Mesenchymal stem cell (in vitro differentiated cells and primary cell): ENCODE measurements at regions not wholly inside any gene's neighbourhood (a gene's known extent, or its start where the extent isn't known, plus 50 kb on each side); places are given as distances from the start of the nearest gene placed in this dataset.

Experiments
- DNase-seq: peaks from one replicate; pipeline ENCODE4 v3.0.0-alpha.2; 2013
- H2AFZ ChIP-seq: one replicate; pipeline ENCODE4 v1.6.1; 2013; ENCODE audit warnings: low read depth, mild to moderate bottlenecking, control low read depth, inconsistent platforms, low read length, moderate library complexity
- H2AK5ac ChIP-seq: 2 replicates; pipeline ENCODE4 v1.6.1; 2013; ENCODE audit warnings: low read length, moderate library complexity, mild to moderate bottlenecking, inconsistent platforms; ENCODE audit not compliant: severe bottlenecking
- H2BK120ac ChIP-seq: one replicate; pipeline ENCODE4 v1.6.1; 2013; ENCODE audit warnings: low read depth, mild to moderate bottlenecking, inconsistent platforms, low read length, moderate library complexity
- H2BK12ac ChIP-seq, 2 experiments: one replicate each; pipeline ENCODE4 v1.6.1; 2013; ENCODE audit warnings: inconsistent platforms in 2 of 2, low read length in 2 of 2, mild to moderate bottlenecking in 2 of 2, moderate library complexity in 2 of 2, control low read depth in 1 of 2
- H2BK15ac ChIP-seq: one replicate; pipeline ENCODE4 v1.6.1; 2013; ENCODE audit warnings: mild to moderate bottlenecking, low read depth, inconsistent platforms; ENCODE audit not compliant: poor library complexity, severe bottlenecking
- H2BK5ac ChIP-seq: 2 replicates; pipeline ENCODE4 v1.6.1; 2013; ENCODE audit warnings: low read depth, mild to moderate bottlenecking, low read length, control low read depth, inconsistent platforms; ENCODE audit not compliant: poor library complexity, severe bottlenecking
- H3K14ac ChIP-seq, 2 experiments: one replicate each; pipeline ENCODE4 v1.6.1; 2013; ENCODE audit warnings: inconsistent platforms in 2 of 2, low read length in 2 of 2, control low read depth in 1 of 2, mild to moderate bottlenecking in 1 of 2, moderate library complexity in 1 of 2
- H3K18ac ChIP-seq, 2 experiments: one replicate each; pipeline ENCODE4 v1.6.1; 2013; ENCODE audit warnings: inconsistent platforms in 2 of 2, low read length in 2 of 2, control low read depth in 1 of 2, low read depth in 1 of 2, mild to moderate bottlenecking in 1 of 2
- H3K23ac ChIP-seq, 2 experiments: one replicate each; pipeline ENCODE4 v1.6.1; 2013; ENCODE audit warnings: inconsistent platforms in 2 of 2, low read length in 2 of 2, mild to moderate bottlenecking in 2 of 2, moderate library complexity in 2 of 2, control low read depth in 1 of 2
- H3K27ac ChIP-seq: 2 replicates; pipeline ENCODE4 v1.5.1; 2013; ENCODE audit warnings: mild to moderate bottlenecking, moderate library complexity, low read length, control low read depth, inconsistent platforms; ENCODE audit not compliant: poor library complexity, severe bottlenecking
- H3K27me3 ChIP-seq, 2 experiments: 2 replicates each; pipeline versions ENCODE4 v1.6.1 to v1.7.0; 2013; ENCODE audit warnings: low read length in 2 of 2, mild to moderate bottlenecking in 2 of 2, moderate library complexity in 2 of 2, control low read depth in 1 of 2, inconsistent platforms in 1 of 2; ENCODE audit not compliant: control insufficient read depth in 1 of 2, insufficient read depth in 1 of 2
- H3K36me3 ChIP-seq, 2 experiments: 2 replicates each; pipeline versions ENCODE4 v1.6.1 to v1.7.0; 2013; ENCODE audit warnings: low read length in 2 of 2, control low read depth in 1 of 2, inconsistent platforms in 1 of 2, low read depth in 1 of 2, mild to moderate bottlenecking in 1 of 2; ENCODE audit not compliant: insufficient read depth in 2 of 2, control insufficient read depth in 1 of 2
- H3K4ac ChIP-seq, 2 experiments: one replicate each; pipeline ENCODE4 v1.6.1; 2013; ENCODE audit warnings: inconsistent platforms in 2 of 2, low read length in 2 of 2, mild to moderate bottlenecking in 2 of 2, moderate library complexity in 2 of 2, control low read depth in 1 of 2, low read depth in 1 of 2
- H3K4me1 ChIP-seq: 2 replicates; pipeline ENCODE4 v1.6.1; 2013; ENCODE audit warnings: low read depth, low read length, control low read depth; ENCODE audit not compliant: control insufficient read depth, insufficient read depth
- H3K4me2 ChIP-seq: 2 replicates; pipeline ENCODE4 v1.6.1; 2013; ENCODE audit warnings: low read length, mild to moderate bottlenecking, inconsistent platforms; ENCODE audit not compliant: poor library complexity, severe bottlenecking
- H3K4me3 ChIP-seq, 2 experiments: 2 replicates each; pipeline versions ENCODE4 v1.5.1 to v1.7.0; 2013; ENCODE audit warnings: low read length in 2 of 2, mild to moderate bottlenecking in 2 of 2, control low read depth in 1 of 2, low read depth in 1 of 2; ENCODE audit not compliant: insufficient read depth in 1 of 2
- H3K79me1 ChIP-seq: replicated peaks from 2 replicates; pipeline ENCODE4 v1.6.1; 2013; ENCODE audit warnings: mild to moderate bottlenecking, control low read depth, low read length, inconsistent platforms; ENCODE audit not compliant: poor library complexity, severe bottlenecking
- H3K9ac ChIP-seq: 2 replicates; pipeline ENCODE4 v1.7.0; 2013; ENCODE audit warnings: mild to moderate bottlenecking, low read length, moderate library complexity
- H3K9me3 ChIP-seq: 2 replicates; pipeline ENCODE4 v1.7.0; 2013; ENCODE audit warnings: mild to moderate bottlenecking, low read length; ENCODE audit not compliant: control insufficient read depth
- H4K8ac ChIP-seq: one replicate; pipeline ENCODE4 v1.6.1; 2013; ENCODE audit warnings: inconsistent platforms, mild to moderate bottlenecking, low read length, moderate library complexity
- H4K91ac ChIP-seq: one replicate; pipeline ENCODE4 v1.6.1; 2013; ENCODE audit warnings: mild to moderate bottlenecking, low read length, inconsistent platforms
- WGBS: methylation state at CpG from one replicate; pipeline ENCODE4 v1.1.7; 2013; ENCODE audit warnings: mixed read lengths; 5-methylcytosine and 5-hydroxymethylcytosine counted together

DNA sequence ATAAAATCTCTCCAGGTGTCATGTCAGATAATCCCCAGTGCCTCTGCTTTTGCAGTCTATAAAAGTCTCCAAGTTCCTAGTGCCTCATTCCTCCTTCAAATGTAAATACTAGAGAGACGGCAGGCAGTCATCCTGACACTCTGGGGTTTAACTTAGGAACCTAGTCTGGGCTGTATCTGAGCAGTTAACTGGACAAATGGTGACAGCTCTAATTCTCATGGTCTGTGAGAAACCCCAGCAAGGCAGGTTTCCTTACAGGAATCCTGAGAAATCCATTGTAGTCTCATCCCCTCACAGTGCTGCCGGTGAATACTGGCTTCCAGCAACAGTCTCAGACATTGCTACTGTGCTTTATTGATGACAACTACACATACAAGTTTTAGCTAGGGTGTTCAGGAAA lies 246.8 kb downstream of the SNCA start:
- Histone ChIP-seq H2BK15ac (no peak overlapping the region), H2BK120ac (no peak overlapping the region), H3K9ac (no peak overlapping the region), H3K14ac (peak overlapping the region in 1 of 2 experiments; percentile 3), H3K23ac (no peak overlapping the region), H4K91ac (no peak overlapping the region), H3K4ac (no peak overlapping the region), H3K18ac (no peak overlapping the region), H2BK5ac (no peak overlapping the region), H2AFZ (no peak overlapping the region), H2BK12ac (no peak overlapping the region), H3K4me2 (no peak overlapping the region), H4K8ac (peak overlapping the region; percentile 4), H3K4me3 (no peak overlapping the region), H3K27me3 (no peaks in the 10 kb centered on the region), H3K27ac (no peak overlapping the region), H3K79me1 (no peaks in the 10 kb centered on the region), H2AK5ac (no peak overlapping the region), H3K9me3 (no peaks in the 10 kb centered on the region), H3K4me1 (no peaks in the 10 kb centered on the region), H3K36me3 (no peaks in the 10 kb centered on the region)
- peak; percentile 14 for DNase-seq
- 39% methylated on average over 2 of the region's 2 CpGs for WGBS

DNA sequence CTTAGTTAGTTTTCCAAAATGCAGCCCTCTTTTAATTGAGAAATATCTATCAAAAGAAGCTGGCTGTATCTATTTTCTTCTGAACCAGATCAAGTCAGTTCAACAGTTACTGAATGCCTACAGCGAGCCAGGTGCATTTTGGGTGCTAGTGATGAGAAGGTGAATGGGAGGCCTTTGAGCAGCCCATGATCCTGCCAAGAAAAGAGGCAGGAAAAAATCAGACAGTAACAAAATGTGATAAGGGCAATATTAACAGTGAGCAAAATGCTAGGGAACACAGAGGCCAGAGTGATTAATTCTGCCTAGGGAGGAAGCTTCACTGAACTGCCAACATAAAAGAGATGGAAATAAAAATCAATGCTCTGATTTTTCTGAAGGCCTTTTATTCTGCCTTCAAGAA lies 248.5 kb downstream of the SNCA start:
- Histone ChIP-seq H4K91ac (no peak overlapping the region), H3K36me3 (no peaks in the 10 kb centered on the region)

DNA sequence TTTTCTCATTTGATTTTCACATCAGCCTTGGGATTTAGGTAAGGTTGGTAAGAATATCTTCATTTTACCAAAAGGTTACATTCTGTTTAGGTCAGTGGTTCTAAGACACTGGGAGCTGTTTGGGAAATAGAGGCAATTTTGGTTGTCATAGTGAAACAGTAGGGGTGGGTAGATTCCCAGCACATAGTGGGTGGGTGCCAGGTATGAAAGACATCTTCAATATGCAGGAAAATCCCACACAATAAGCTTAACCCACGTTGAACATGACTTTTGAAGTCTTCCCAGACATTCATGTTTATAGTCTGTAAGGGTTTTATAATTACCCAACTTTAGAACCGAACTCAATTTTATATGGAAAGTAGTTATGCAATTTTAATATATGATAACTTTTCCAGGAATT lies 249.6 kb downstream of the SNCA start:
- Histone ChIP-seq H4K8ac (no peak overlapping the region), H2BK12ac (no peak overlapping the region)
- WGBS: no CpG with 5 or more reads among the region's 2 CpGs

More for the DNA sequence above, 248.5 kb downstream of the SNCA start:
- H2BK5ac ChIP-seq: no peak overlapping the region
- H2AFZ ChIP-seq: no peak overlapping the region
- H2BK120ac ChIP-seq: no peak overlapping the region
- no peak for DNase-seq
- H2BK12ac ChIP-seq: no peak overlapping the region
- 94% methylated on average over 1 of the region's 1 CpG for WGBS
- no peak overlapping the region for H3K9ac ChIP-seq
- H2BK15ac ChIP-seq: no peak overlapping the region
- H3K27me3 ChIP-seq: no peaks in the 10 kb centered on the region
- H2AK5ac ChIP-seq: no peak overlapping the region
- no peak overlapping the region for H3K14ac ChIP-seq
- no peak overlapping the region for H3K27ac ChIP-seq
- no peak overlapping the region for H3K4me2 ChIP-seq
- H3K79me1 ChIP-seq: no peaks in the 10 kb centered on the region
- no peak overlapping the region for H3K18ac ChIP-seq
- no peak overlapping the region for H4K8ac ChIP-seq
- H3K4me1 ChIP-seq: no peaks in the 10 kb centered on the region
- no peak overlapping the region for H3K4ac ChIP-seq
- H3K23ac ChIP-seq: no peak overlapping the region
- no peaks in the 10 kb centered on the region for H3K9me3 ChIP-seq
- no peak overlapping the region for H3K4me3 ChIP-seq

DNA sequence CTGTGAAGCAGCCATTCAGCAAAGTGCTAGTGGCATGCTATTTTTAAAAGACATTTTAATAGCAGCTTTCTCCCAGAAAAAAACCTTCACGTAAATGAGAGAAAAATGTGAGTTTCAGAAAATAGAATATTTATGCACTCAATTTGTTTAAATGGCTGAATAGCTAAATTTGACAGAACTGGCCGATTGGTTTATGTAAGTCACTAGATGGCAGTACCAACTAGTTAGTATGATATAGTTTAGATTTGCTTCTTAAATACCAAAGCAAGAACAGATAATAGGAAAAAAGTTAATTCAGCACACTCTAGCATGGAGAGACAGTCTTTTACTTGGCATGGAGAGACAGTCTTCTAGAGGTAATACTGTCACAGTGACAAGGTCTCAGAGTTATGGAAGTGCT lies 250.1 kb downstream of the SNCA start:
- Histone ChIP-seq H3K79me1 (no peaks in the 10 kb centered on the region), H3K4me1 (no peaks in the 10 kb centered on the region), H3K27me3 (no peaks in the 10 kb centered on the region), H3K4me2 (no peak overlapping the region), H3K14ac (no peak overlapping the region), H3K4ac (no peak overlapping the region), H2AK5ac (no peak overlapping the region), H3K27ac (no peak overlapping the region), H3K18ac (no peak overlapping the region), H4K91ac (no peak overlapping the region), H2BK15ac (no peak overlapping the region), H3K9me3 (no peaks in the 10 kb centered on the region), H3K4me3 (no peak overlapping the region), H3K36me3 (no peaks in the 10 kb centered on the region), H2BK120ac (no peak overlapping the region), H2BK12ac (no peak overlapping the region), H2AFZ (no peak overlapping the region), H4K8ac (no peak overlapping the region), H3K9ac (no peak overlapping the region), H3K23ac (no peak overlapping the region), H2BK5ac (no peak overlapping the region)
- WGBS: 75% methylated on average over 2 of the region's 2 CpGs
- DNase-seq: peak; percentile 28

More for the DNA sequence above, 249.6 kb downstream of the SNCA start:
- H3K14ac ChIP-seq: no peak overlapping the region
- H3K4me1 ChIP-seq: no peaks in the 10 kb centered on the region
- no peak overlapping the region for H3K4me2 ChIP-seq
- H3K9me3 ChIP-seq: no peaks in the 10 kb centered on the region
- H3K36me3 ChIP-seq: no peaks in the 10 kb centered on the region
- DNase-seq: no peak
- no peak overlapping the region for H2BK5ac ChIP-seq
- H3K4ac ChIP-seq: no peak overlapping the region
- H4K91ac ChIP-seq: no peak overlapping the region
- no peaks in the 10 kb centered on the region for H3K27me3 ChIP-seq
- H3K79me1 ChIP-seq: no peaks in the 10 kb centered on the region
- no peak overlapping the region for H3K27ac ChIP-seq
- H3K4me3 ChIP-seq: no peak overlapping the region
- no peak overlapping the region for H2BK120ac ChIP-seq
- H2AFZ ChIP-seq: no peak overlapping the region
- H3K18ac ChIP-seq: no peak overlapping the region
- no peak overlapping the region for H3K9ac ChIP-seq
- H2AK5ac ChIP-seq: no peak overlapping the region
- H2BK15ac ChIP-seq: no peak overlapping the region
- H3K23ac ChIP-seq: no peak overlapping the region
